SK-N-MC (cell line): ENCODE measurements at regions not wholly inside any gene's neighbourhood (a gene's known extent, or its start where the extent isn't known, plus 50 kb on each side); places are given as distances from the start of the nearest gene placed in this dataset.

ENCODE experiments used
- DNase-seq: peaks from one replicate; pipeline ENCODE4 v3.0.0-alpha.2; 2011; ENCODE audit warnings: low read depth, low spot score
- H3K27ac ChIP-seq: fragments of 200-600 bp; sonication (generic); 2 replicates; pipeline ENCODE4 v1.5.1; 2016; ENCODE audit warnings: mixed run types
- H3K36me3 ChIP-seq: fragments of 200-600 bp; sonication (generic); 2 replicates; pipeline ENCODE4 v1.6.1; 2017; ENCODE audit warnings: antibody characterized with exemption, low read length, mixed read lengths; ENCODE audit not compliant: insufficient read depth
- H3K4me3 ChIP-seq: fragments of 200-600 bp; sonication (generic); 2 replicates; pipeline ENCODE4 v1.5.1; 2016
- H3K9ac ChIP-seq: fragments of 200-600 bp; sonication (generic); 2 replicates; pipeline ENCODE4 v1.8.0; 2017; ENCODE audit warnings: mixed run types, mixed read lengths; ENCODE audit not compliant: insufficient read length
- H3K9me3 ChIP-seq: fragments of 200-600 bp; sonication (generic); 2 replicates; pipeline ENCODE4 v1.6.1; 2017; ENCODE audit warnings: low read depth, mild to moderate bottlenecking, antibody characterized with exemption, low read length, moderate library complexity, mixed read lengths
- EZH2 ChIP-seq: fragments of 200-600 bp; sonication (generic); IDR thresholded peaks from one replicate; pipeline ENCODE4 v1.6.1; 2017; ENCODE audit warnings: antibody characterized with exemption
- FOXP2 ChIP-seq: optimal IDR thresholded peaks from 2 replicates; pipeline ENCODE3; 2011; ENCODE audit warnings: mild to moderate bottlenecking, moderate library complexity; ENCODE audit not compliant: insufficient read depth; ENCODE audit errors: extremely low read length, control extremely low read depth
- POLR2AphosphoS5 ChIP-seq: IDR thresholded peaks from 2 replicates; pipeline ENCODE4 v1.6.1; 2012; ENCODE audit warnings: mild to moderate bottlenecking, low read depth, low read length, borderline replicate concordance

GRCh38 chr5:39716532-39717028 is 291.8 kb upstream of the DAB2 start:
- DNase-seq = peak; percentile 52
- peak overlapping the region; percentile 65 for H3K27ac ChIP-seq
- peak overlapping the region; percentile 21 for H3K9ac ChIP-seq
- H3K9me3 ChIP-seq = no peaks in the 10 kb centered on the region
- no peak overlapping the region for H3K4me3 ChIP-seq
- no peaks in the 10 kb centered on the region for H3K36me3 ChIP-seq
- no peak for TF ChIP-seq EZH2

- peak; percentile 86 for DNase-seq
- H3K36me3 ChIP-seq = no peaks in the 10 kb centered on the region
- no peak overlapping the region for H3K9ac ChIP-seq
- TF ChIP-seq FOXP2 (no peak), POLR2AphosphoS5 (no peak)
- H3K27ac ChIP-seq = peak overlapping the region; percentile 75
- H3K4me3 ChIP-seq = no peak overlapping the region
- no peaks in the 10 kb centered on the region for H3K9me3 ChIP-seq
Observed at GRCh38 chr5:39714036-39714698, 289.4 kb upstream of the DAB2 start.

DNA sequence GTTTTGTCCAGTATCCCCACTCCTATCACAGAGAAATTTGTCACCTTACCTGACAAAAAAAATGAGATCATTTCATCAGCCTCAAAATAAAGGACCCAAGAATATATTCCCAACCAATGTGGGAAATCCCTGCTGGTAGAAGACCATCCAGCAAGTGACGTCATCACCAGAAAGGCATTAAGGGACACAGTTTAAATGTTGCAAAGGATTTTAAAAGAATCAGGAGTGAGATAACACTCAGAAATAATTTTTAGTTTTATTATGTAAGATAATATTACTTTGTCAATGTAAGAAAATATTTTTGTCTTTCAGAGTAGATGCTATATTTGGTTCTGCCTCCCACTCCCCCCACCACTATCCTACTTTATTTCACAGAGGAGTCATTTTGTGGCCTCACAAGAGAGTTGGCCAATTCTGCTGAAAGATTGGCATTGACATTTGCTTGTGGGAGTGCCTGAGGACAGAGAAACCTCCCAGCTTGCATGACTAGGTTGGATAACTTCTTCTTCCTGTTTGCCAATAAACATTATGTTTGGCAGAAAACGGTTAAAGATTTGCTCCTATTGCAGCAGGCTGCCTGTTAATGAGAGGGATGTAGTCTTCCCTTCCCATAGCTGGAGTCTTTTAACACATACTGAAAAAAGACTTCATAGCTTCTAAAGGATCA is 288.6 kb upstream of the DAB2 start:
- no peak overlapping the region for H3K9ac ChIP-seq
- TF ChIP-seq EZH2 = no peak
- TF ChIP-seq FOXP2 = peak; percentile 40
- no peak for TF ChIP-seq POLR2AphosphoS5
- H3K27ac ChIP-seq = peak overlapping the region; percentile 75

GRCh38 chr5:39712316-39713249 is 287.8 kb upstream of the DAB2 start:
- TF ChIP-seq FOXP2 (no peak), POLR2AphosphoS5 (no peak), EZH2 (no peak)
- Histone ChIP-seq H3K9me3 (no peaks in the 10 kb centered on the region), H3K9ac (no peak overlapping the region), H3K36me3 (no peaks in the 10 kb centered on the region), H3K4me3 (no peak overlapping the region), H3K27ac (no peak overlapping the region)
- DNase-seq = no peak

More for the DNA sequence above, 288.6 kb upstream of the DAB2 start:
- Histone ChIP-seq H3K4me3 (no peak overlapping the region), H3K9me3 (no peaks in the 10 kb centered on the region), H3K36me3 (no peaks in the 10 kb centered on the region)
- no peak for DNase-seq

DNA sequence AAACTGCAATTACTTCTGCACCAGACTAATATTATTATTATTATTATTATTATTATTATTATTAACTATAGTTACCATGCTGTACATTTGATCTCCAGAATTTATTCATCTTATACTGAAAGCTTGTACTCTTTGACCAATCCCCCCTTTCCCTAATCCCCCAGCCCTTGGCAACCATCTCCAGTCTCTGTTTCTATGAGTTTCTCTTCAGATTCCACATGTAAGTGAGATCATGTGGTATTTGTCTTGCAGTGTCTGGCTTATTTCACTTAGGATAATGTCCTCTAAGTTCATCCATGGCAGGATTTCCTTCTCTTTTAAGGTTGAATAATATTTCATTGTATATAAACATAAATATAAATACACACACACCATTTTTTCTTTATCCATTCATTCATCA is 287.0 kb upstream of the DAB2 start:
- Histone ChIP-seq H3K36me3 (no peaks in the 10 kb centered on the region), H3K9me3 (no peaks in the 10 kb centered on the region), H3K9ac (no peak overlapping the region), H3K4me3 (no peak overlapping the region), H3K27ac (no peak overlapping the region)
- TF ChIP-seq FOXP2 (no peak), POLR2AphosphoS5 (no peak), EZH2 (no peak)
- DNase-seq = no peak

GRCh38 chr5:39709032-39709431 is 284.3 kb upstream of the DAB2 start:
- Histone ChIP-seq H3K36me3 (no peaks in the 10 kb centered on the region), H3K9ac (no peak overlapping the region), H3K9me3 (no peaks in the 10 kb centered on the region), H3K4me3 (peak overlapping the region; percentile 69), H3K27ac (peak overlapping the region; percentile 75)
- DNase-seq = no peak
- no peak for TF ChIP-seq EZH2
- TF ChIP-seq POLR2AphosphoS5 = no peak
- no peak for TF ChIP-seq FOXP2

DNA sequence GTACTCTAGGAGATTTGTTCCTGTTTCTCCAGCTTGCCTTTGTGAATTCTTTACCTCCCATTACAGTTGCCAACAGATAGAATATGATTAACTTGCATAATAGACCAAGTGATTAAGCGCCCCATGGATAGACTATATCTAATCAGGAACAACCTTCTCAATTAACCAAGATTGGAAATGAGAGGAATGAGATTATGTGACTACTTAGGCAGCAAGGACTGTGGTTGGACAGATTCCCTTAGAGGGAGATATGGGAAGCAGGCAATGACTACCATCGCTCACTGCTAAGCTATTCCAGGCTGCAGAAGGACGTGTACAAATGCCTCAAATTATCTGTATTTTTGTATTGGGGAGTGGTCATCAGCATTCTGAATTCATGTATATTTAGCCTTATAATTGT is 278.1 kb upstream of the DAB2 start:
- H3K4me3 ChIP-seq = no peak overlapping the region
- no peak for TF ChIP-seq FOXP2
- no peak for TF ChIP-seq EZH2
- no peak for TF ChIP-seq POLR2AphosphoS5
- no peak overlapping the region for H3K9ac ChIP-seq
- H3K27ac ChIP-seq = no peak overlapping the region
- DNase-seq = no peak
- no peaks in the 10 kb centered on the region for H3K9me3 ChIP-seq
- H3K36me3 ChIP-seq = no peaks in the 10 kb centered on the region

DNA sequence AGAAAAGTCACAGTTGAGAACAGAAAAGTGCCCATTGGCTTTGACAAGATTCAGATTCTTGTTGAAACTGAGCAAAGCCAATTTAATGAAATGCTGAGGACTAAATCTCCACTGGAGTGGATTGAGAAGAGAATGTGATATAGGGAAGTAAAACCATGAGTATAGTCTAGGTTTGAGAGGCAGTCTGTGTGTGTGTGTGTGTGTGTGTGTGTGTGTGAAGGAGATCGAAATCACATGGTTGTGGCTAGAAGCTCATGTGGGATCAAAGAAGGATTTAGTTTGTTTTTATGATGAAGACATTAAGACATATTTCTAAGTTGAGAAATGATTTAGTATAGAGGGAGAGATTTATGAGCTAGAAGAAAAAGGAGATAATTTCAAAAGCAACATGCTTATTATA is 275.7 kb upstream of the DAB2 start:
- Histone ChIP-seq H3K27ac (no peak overlapping the region), H3K36me3 (no peaks in the 10 kb centered on the region), H3K9me3 (no peaks in the 10 kb centered on the region), H3K4me3 (no peak overlapping the region), H3K9ac (no peak overlapping the region)
- no peak for DNase-seq
- no peak for TF ChIP-seq FOXP2
- no peak for TF ChIP-seq POLR2AphosphoS5
- no peak for TF ChIP-seq EZH2
